Fibroblast of lung (primary cell): ENCODE measurements at regions not wholly inside any gene's neighbourhood (a gene's known extent, or its start where the extent isn't known, plus 50 kb on each side); places are given as distances from the start of the nearest gene placed in this dataset.

Experiments
- DNase-seq, 2 donors: peaks; one replicate each; pipeline versions ENCODE4 v3.0.0 to v3.0.0-alpha.2; 2010; ENCODE audit warnings: low read depth in 2 of 2
- H2AFZ ChIP-seq: 2 replicates; pipeline ENCODE4 v1.5.1; 2012; ENCODE audit warnings: low read length, control low read depth, inconsistent platforms
- H3K27ac ChIP-seq: 2 replicates; pipeline ENCODE4 v1.5.1; 2011; ENCODE audit warnings: low read length, control low read depth; ENCODE audit not compliant: insufficient read depth
- H3K27me3 ChIP-seq: 2 replicates; pipeline ENCODE4 v1.5.1; 2011; ENCODE audit warnings: mild to moderate bottlenecking, low read length; ENCODE audit not compliant: control insufficient read depth, insufficient read depth
- H3K36me3 ChIP-seq: 2 replicates; pipeline ENCODE4 v1.5.1; 2011; ENCODE audit warnings: low read length; ENCODE audit not compliant: control insufficient read depth, insufficient read depth
- H3K4me1 ChIP-seq: 2 replicates; pipeline ENCODE4 v1.5.1; 2011; ENCODE audit warnings: low read length; ENCODE audit not compliant: control insufficient read depth, insufficient read depth; ENCODE audit errors: extremely low read depth
- H3K4me2 ChIP-seq: 2 replicates; pipeline ENCODE4 v1.5.1; 2011; ENCODE audit warnings: low read length, control low read depth; ENCODE audit not compliant: insufficient read depth; ENCODE audit errors: extremely low read depth
- H3K4me3 ChIP-seq, 4 experiments: fragments of 200-600 bp in 1 of 4; sonication (generic) in 1 of 4; replicated peaks in 1 of 4; 2 replicates each; pipeline ENCODE4 v1.5.1; 2011 to 2016; ENCODE audit warnings: low read length in 4 of 4, low read depth in 3 of 4, mild to moderate bottlenecking in 3 of 4, control low read depth in 2 of 4, inconsistent platforms in 1 of 4, mixed read lengths in 1 of 4; ENCODE audit not compliant: insufficient read depth in 1 of 4; ENCODE audit errors: control extremely low read depth in 1 of 4
- H3K79me2 ChIP-seq: 2 replicates; pipeline ENCODE4 v1.5.1; 2012; ENCODE audit warnings: mild to moderate bottlenecking, low read length, inconsistent platforms; ENCODE audit not compliant: control insufficient read depth, insufficient read depth
- H3K9ac ChIP-seq: 2 replicates; pipeline ENCODE4 v1.5.1; 2011; ENCODE audit warnings: mild to moderate bottlenecking, low read length, control low read depth; ENCODE audit not compliant: insufficient read depth
- H3K9me3 ChIP-seq: 2 replicates; pipeline ENCODE4 v1.5.1; 2012; ENCODE audit warnings: low read depth, low read length; ENCODE audit not compliant: control insufficient read depth, insufficient read depth
- H4K20me1 ChIP-seq: 2 replicates; pipeline ENCODE4 v1.5.1; 2011; ENCODE audit warnings: low read length; ENCODE audit not compliant: control insufficient read depth, insufficient read depth; ENCODE audit errors: extremely low read depth
- EZH2 ChIP-seq: IDR thresholded peaks from 2 replicates; pipeline ENCODE4 v1.5.1; 2012; ENCODE audit warnings: low read length, control low read depth, mild to moderate bottlenecking; ENCODE audit errors: missing control alignments
- TF ChIP-seq, protein P1 (sequence below), 2 donors: IDR thresholded peaks in 1 of 2; conservative IDR thresholded peaks in 1 of 2; 1 replicate in 1 of 2; 2 replicates in 1 of 2; pipeline ENCODE4 v1.5.1; 2011 to 2012; ENCODE audit warnings: low read length in 2 of 2, control low read depth in 1 of 2, inconsistent platforms in 1 of 2, low read depth in 1 of 2, mild to moderate bottlenecking in 1 of 2

DNA sequence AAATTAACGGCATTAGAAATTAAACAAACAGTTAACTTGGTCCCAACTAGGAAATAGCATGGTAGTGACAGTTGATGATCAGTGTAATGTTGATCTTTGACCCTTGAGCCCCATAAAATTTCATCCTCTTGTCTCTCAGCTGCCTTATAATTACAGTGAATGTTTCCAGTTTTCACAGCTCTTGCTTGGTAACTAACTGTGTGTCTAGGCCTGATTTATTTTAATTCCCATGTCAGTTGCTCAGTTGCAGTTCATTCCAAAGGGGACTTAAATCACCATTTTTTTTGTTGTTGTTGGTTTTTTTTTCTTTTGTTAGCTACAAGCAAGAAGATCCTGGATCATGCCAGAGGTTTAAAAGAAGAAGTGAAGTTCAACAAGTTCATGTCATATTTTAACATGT, 1883.7 kb upstream of the FLRT2 start:
- no peak for DNase-seq
- Histone ChIP-seq H3K4me1 (no peaks in the 10 kb centered on the region), H2AFZ (no peak overlapping the region), H3K4me3 (no peak overlapping the region), H3K79me2 (no peaks in the 10 kb centered on the region), H3K27me3 (no peaks in the 10 kb centered on the region), H3K9ac (no peak overlapping the region), H3K27ac (no peak overlapping the region), H3K36me3 (no peaks in the 10 kb centered on the region), H3K9me3 (no peaks in the 10 kb centered on the region), H3K4me2 (no peak overlapping the region), H4K20me1 (no peaks in the 10 kb centered on the region)
- TF ChIP-seq, protein P1, sequence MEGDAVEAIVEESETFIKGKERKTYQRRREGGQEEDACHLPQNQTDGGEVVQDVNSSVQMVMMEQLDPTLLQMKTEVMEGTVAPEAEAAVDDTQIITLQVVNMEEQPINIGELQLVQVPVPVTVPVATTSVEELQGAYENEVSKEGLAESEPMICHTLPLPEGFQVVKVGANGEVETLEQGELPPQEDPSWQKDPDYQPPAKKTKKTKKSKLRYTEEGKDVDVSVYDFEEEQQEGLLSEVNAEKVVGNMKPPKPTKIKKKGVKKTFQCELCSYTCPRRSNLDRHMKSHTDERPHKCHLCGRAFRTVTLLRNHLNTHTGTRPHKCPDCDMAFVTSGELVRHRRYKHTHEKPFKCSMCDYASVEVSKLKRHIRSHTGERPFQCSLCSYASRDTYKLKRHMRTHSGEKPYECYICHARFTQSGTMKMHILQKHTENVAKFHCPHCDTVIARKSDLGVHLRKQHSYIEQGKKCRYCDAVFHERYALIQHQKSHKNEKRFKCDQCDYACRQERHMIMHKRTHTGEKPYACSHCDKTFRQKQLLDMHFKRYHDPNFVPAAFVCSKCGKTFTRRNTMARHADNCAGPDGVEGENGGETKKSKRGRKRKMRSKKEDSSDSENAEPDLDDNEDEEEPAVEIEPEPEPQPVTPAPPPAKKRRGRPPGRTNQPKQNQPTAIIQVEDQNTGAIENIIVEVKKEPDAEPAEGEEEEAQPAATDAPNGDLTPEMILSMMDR (conservative IDR thresholded peaks at IDR 0.05 in 1 of 2, IDR thresholded peaks at IDR 0.05 in 1 of 2; ENCODE audit: low read depth in 1 of 2, low read length in 2 of 2), result no peak
- no peak for TF ChIP-seq EZH2

DNA sequence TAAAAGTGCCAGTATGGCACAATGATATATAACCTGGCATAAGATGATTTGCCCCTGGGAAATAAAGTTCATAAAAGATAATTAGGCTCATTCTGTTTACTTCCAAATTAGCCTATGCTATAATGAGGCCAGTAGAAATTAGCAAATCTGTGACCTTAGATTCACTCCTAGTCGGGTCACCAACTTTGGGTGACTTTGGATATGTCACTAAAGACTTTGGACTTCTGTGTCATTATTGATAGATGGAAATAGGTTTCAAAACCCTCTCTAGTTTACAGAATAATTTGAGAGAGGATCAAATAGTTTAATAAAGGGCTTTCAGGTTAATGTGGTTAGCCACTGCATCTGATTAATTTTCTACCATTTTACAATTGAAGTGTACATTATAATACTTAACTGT, 1869.3 kb upstream of the FLRT2 start:
- Histone ChIP-seq H3K9me3 (no peaks in the 10 kb centered on the region), H3K36me3 (no peaks in the 10 kb centered on the region), H3K4me1 (no peaks in the 10 kb centered on the region), H4K20me1 (no peaks in the 10 kb centered on the region), H3K79me2 (no peaks in the 10 kb centered on the region), H3K27me3 (no peaks in the 10 kb centered on the region), H2AFZ (no peak overlapping the region), H3K4me2 (no peak overlapping the region), H3K4me3 (no peak overlapping the region), H3K27ac (no peak overlapping the region), H3K9ac (no peak overlapping the region)
- no peak for TF ChIP-seq EZH2
- TF ChIP-seq, protein P1 (conservative IDR thresholded peaks at IDR 0.05 in 1 of 2, IDR thresholded peaks at IDR 0.05 in 1 of 2; ENCODE audit: low read depth in 1 of 2, low read length in 2 of 2), result no peak
- no peak for DNase-seq

DNA sequence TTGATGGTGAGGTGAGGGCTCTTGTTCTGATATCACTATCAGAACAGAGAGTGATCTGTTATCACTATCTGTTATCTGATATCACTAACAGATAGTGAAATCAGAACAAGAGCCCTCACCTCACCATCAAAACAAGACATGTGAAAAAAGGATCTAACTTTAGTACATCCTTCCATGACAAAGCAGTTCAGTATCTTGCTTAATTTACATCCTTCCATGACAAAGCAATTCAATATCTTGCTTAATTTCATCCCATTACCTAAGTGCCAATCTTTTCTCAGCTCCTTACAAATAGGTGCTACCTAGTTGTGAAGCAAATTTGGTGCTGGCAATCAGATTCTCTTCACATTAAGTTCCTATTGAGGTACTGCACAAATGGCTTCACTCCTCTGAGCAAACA, 1865.6 kb upstream of the FLRT2 start:
- Histone ChIP-seq H2AFZ (no peak overlapping the region), H3K9ac (no peak overlapping the region), H3K4me3 (no peak overlapping the region), H3K4me1 (no peaks in the 10 kb centered on the region), H3K27me3 (no peaks in the 10 kb centered on the region), H3K79me2 (no peaks in the 10 kb centered on the region), H4K20me1 (no peaks in the 10 kb centered on the region), H3K36me3 (no peaks in the 10 kb centered on the region), H3K4me2 (no peak overlapping the region), H3K9me3 (no peaks in the 10 kb centered on the region), H3K27ac (no peak overlapping the region)
- TF ChIP-seq, protein P1 (conservative IDR thresholded peaks at IDR 0.05 in 1 of 2, IDR thresholded peaks at IDR 0.05 in 1 of 2; ENCODE audit: low read depth in 1 of 2, low read length in 2 of 2), result no peak
- no peak for TF ChIP-seq EZH2
- no peak for DNase-seq
